ENCODE measurements at regions not wholly inside any gene's neighbourhood (a gene's known extent, or its start where the extent isn't known, plus 50 kb on each side); places are given as distances from the start of the nearest gene placed in this dataset.

- Histone ChIP-seq H3K4me3 (no peak overlapping the region), H3K79me2 (no peaks in the 10 kb centered on the region), H3K27ac (no peak overlapping the region), H3K9me3 (ENCODE audit: low read depth) (no peaks in the 10 kb centered on the region), H3K27me3 (no peaks in the 10 kb centered on the region), H4K20me1 (ENCODE audit: insufficient read depth, poor library complexity, severe bottlenecking) (no peaks in the 10 kb centered on the region), H3K9me2 (replicated peaks; ENCODE audit: insufficient read depth) (no peaks in the 10 kb centered on the region), H3K4me2 (no peak overlapping the region), H3K36me3 (replicated peaks; ENCODE audit: insufficient read depth, low read depth) (no peaks in the 10 kb centered on the region), H3K4me1 (ENCODE audit: insufficient read depth) (no peaks in the 10 kb centered on the region), H2AFZ (no peak overlapping the region)
- TF ChIP-seq CTCF (IDR thresholded peaks at IDR 0.05; ENCODE audit: poor library complexity): no peak
- no peak for TF ChIP-seq EZH2phosphoT487 (IDR thresholded peaks at IDR 0.05; ENCODE audit: low read depth, severe bottlenecking, unreplicated experiment)
- TF ChIP-seq EZH2 (IDR thresholded peaks at IDR 0.05; ENCODE audit: borderline replicate concordance): no peak
- DNase-seq (ENCODE audit: low spot score): no peak
- 49% methylated on average over 2 of the region's 2 CpGs for WGBS (ENCODE audit: low lambda C conversion rate, missing lambda C conversion rate)
Observed at GRCh38 chr15:47897525-47897924, 180.2 kb downstream of the SEMA6D start.

- no peaks in the 10 kb centered on the region for H3K36me3 ChIP-seq (replicated peaks; ENCODE audit: insufficient read depth, low read depth)
- no peak overlapping the region for H2AFZ ChIP-seq
- no peak overlapping the region for H3K4me2 ChIP-seq
- H3K9me3 ChIP-seq (ENCODE audit: low read depth): peaks cover 3% of the 10 kb centered on the region
- TF ChIP-seq EZH2 (IDR thresholded peaks at IDR 0.05; ENCODE audit: borderline replicate concordance) (no peak), EZH2phosphoT487 (IDR thresholded peaks at IDR 0.05; ENCODE audit: low read depth, severe bottlenecking, unreplicated experiment) (no peak), CTCF (IDR thresholded peaks at IDR 0.05; ENCODE audit: poor library complexity) (no peak)
- H3K9me2 ChIP-seq (replicated peaks; ENCODE audit: insufficient read depth): no peaks in the 10 kb centered on the region
- no peaks in the 10 kb centered on the region for H3K27me3 ChIP-seq
- H3K27ac ChIP-seq: no peak overlapping the region
- no peak overlapping the region for H3K4me3 ChIP-seq
- no peaks in the 10 kb centered on the region for H3K4me1 ChIP-seq (ENCODE audit: insufficient read depth)
- H4K20me1 ChIP-seq (ENCODE audit: insufficient read depth, poor library complexity, severe bottlenecking): no peaks in the 10 kb centered on the region
- no peaks in the 10 kb centered on the region for H3K79me2 ChIP-seq
- 83% methylated on average over 1 of the region's 1 CpG for WGBS (ENCODE audit: low lambda C conversion rate, missing lambda C conversion rate)
- DNase-seq (ENCODE audit: low spot score): no peak
Observed at GRCh38 chr15:47900751-47901150, 183.4 kb downstream of the SEMA6D start.

GRCh38 chr15:47903368-47903767, 186.1 kb downstream of the SEMA6D start:
- Histone ChIP-seq H3K9me3 (ENCODE audit: low read depth) (peaks cover 3% of the 10 kb centered on the region), H2AFZ (no peak overlapping the region), H3K36me3 (replicated peaks; ENCODE audit: insufficient read depth, low read depth) (no peaks in the 10 kb centered on the region), H3K27me3 (no peaks in the 10 kb centered on the region), H3K9me2 (replicated peaks; ENCODE audit: insufficient read depth) (no peaks in the 10 kb centered on the region), H3K4me2 (no peak overlapping the region), H3K79me2 (no peaks in the 10 kb centered on the region), H3K4me3 (no peak overlapping the region), H3K27ac (no peak overlapping the region), H4K20me1 (ENCODE audit: insufficient read depth, poor library complexity, severe bottlenecking) (no peaks in the 10 kb centered on the region), H3K4me1 (ENCODE audit: insufficient read depth) (no peaks in the 10 kb centered on the region)
- no peak for DNase-seq (ENCODE audit: low spot score)
- TF ChIP-seq EZH2phosphoT487 (IDR thresholded peaks at IDR 0.05; ENCODE audit: low read depth, severe bottlenecking, unreplicated experiment) (no peak), CTCF (IDR thresholded peaks at IDR 0.05; ENCODE audit: poor library complexity) (no peak), EZH2 (IDR thresholded peaks at IDR 0.05; ENCODE audit: borderline replicate concordance) (no peak)

GRCh38 chr15:47908486-47908885, 191.2 kb downstream of the SEMA6D start:
- Histone ChIP-seq H3K4me2 (no peak overlapping the region), H3K36me3 (replicated peaks; ENCODE audit: insufficient read depth, low read depth) (no peaks in the 10 kb centered on the region)
- 71% methylated on average over 1 of the region's 1 CpG for WGBS (ENCODE audit: low lambda C conversion rate, missing lambda C conversion rate)

More at GRCh38 chr15:47908486-47908885, 191.2 kb downstream of the SEMA6D start:
- Histone ChIP-seq H3K27me3 (no peaks in the 10 kb centered on the region), H3K79me2 (no peaks in the 10 kb centered on the region), H3K9me3 (ENCODE audit: low read depth) (no peaks in the 10 kb centered on the region), H4K20me1 (ENCODE audit: insufficient read depth, poor library complexity, severe bottlenecking) (no peaks in the 10 kb centered on the region), H2AFZ (no peak overlapping the region), H3K9me2 (replicated peaks; ENCODE audit: insufficient read depth) (no peaks in the 10 kb centered on the region), H3K4me1 (ENCODE audit: insufficient read depth) (no peaks in the 10 kb centered on the region), H3K4me3 (no peak overlapping the region), H3K27ac (no peak overlapping the region)
- TF ChIP-seq EZH2 (IDR thresholded peaks at IDR 0.05; ENCODE audit: borderline replicate concordance) (no peak), EZH2phosphoT487 (IDR thresholded peaks at IDR 0.05; ENCODE audit: low read depth, severe bottlenecking, unreplicated experiment) (no peak), CTCF (IDR thresholded peaks at IDR 0.05; ENCODE audit: poor library complexity) (no peak)
- no peak for DNase-seq (ENCODE audit: low spot score)
